KMS-11 (cell line): ENCODE measurements at regions not wholly inside any gene's neighbourhood (a gene's known extent, or its start where the extent isn't known, plus 50 kb on each side); places are given as distances from the start of the nearest gene placed in this dataset.

Experiments used
- H2AFZ ChIP-seq: fragments of 200-600 bp; sonication (generic); 2 replicates; pipeline ENCODE4 v1.6.1; 2016; ENCODE audit warnings: antibody characterized with exemption, mixed run types, low read depth
- H3K27ac ChIP-seq: fragments of 200-600 bp; sonication (generic); 2 replicates; pipeline ENCODE4 v1.6.1; 2016; ENCODE audit warnings: mild to moderate bottlenecking, mixed run types
- H3K27me3 ChIP-seq: fragments of 200-600 bp; sonication (generic); 2 replicates; pipeline ENCODE4 v1.6.1; 2017; ENCODE audit warnings: mild to moderate bottlenecking, low read depth, mixed run types, moderate library complexity; ENCODE audit not compliant: insufficient read depth
- H3K36me3 ChIP-seq: fragments of 200-600 bp; sonication (generic); 2 replicates; pipeline ENCODE4 v1.6.1; 2017; ENCODE audit warnings: mild to moderate bottlenecking, mixed run types; ENCODE audit not compliant: insufficient read depth
- H3K4me1 ChIP-seq: fragments of 200-600 bp; sonication (generic); 2 replicates; pipeline ENCODE4 v1.6.1; 2016; ENCODE audit warnings: mild to moderate bottlenecking, low read depth, mixed run types; ENCODE audit not compliant: poor library complexity, severe bottlenecking
- H3K4me2 ChIP-seq: fragments of 200-600 bp; sonication (generic); 2 replicates; pipeline ENCODE4 v1.7.0; 2016; ENCODE audit warnings: mild to moderate bottlenecking, mixed run types
- H3K4me3 ChIP-seq: fragments of 200-600 bp; sonication (generic); IDR thresholded peaks from 2 replicates; pipeline ENCODE4 v1.6.1; 2017; ENCODE audit warnings: low read depth, low read length, mixed read lengths; ENCODE audit not compliant: insufficient read depth
- H3K79me2 ChIP-seq: fragments of 200-600 bp; sonication (generic); 2 replicates; pipeline ENCODE4 v1.6.1; 2016; ENCODE audit warnings: low read depth, mixed run types; ENCODE audit not compliant: insufficient read depth
- H3K9ac ChIP-seq: fragments of 200-600 bp; sonication (generic); 2 replicates; pipeline ENCODE4 v1.6.1; 2016; ENCODE audit warnings: mild to moderate bottlenecking, mixed run types
- H4K20me1 ChIP-seq: fragments of 200-600 bp; sonication (generic); 2 replicates; pipeline ENCODE4 v1.6.1; 2016; ENCODE audit warnings: mild to moderate bottlenecking, mixed run types; ENCODE audit not compliant: insufficient read depth
- TF ChIP-seq, protein P1 (sequence below): fragments of 200-600 bp; sonication (generic); conservative IDR thresholded peaks from 2 replicates; pipeline ENCODE4 v1.6.1; 2017; ENCODE audit warnings: low read depth, mild to moderate bottlenecking, antibody characterized with exemption, low read length, moderate library complexity, mixed read lengths

DNA sequence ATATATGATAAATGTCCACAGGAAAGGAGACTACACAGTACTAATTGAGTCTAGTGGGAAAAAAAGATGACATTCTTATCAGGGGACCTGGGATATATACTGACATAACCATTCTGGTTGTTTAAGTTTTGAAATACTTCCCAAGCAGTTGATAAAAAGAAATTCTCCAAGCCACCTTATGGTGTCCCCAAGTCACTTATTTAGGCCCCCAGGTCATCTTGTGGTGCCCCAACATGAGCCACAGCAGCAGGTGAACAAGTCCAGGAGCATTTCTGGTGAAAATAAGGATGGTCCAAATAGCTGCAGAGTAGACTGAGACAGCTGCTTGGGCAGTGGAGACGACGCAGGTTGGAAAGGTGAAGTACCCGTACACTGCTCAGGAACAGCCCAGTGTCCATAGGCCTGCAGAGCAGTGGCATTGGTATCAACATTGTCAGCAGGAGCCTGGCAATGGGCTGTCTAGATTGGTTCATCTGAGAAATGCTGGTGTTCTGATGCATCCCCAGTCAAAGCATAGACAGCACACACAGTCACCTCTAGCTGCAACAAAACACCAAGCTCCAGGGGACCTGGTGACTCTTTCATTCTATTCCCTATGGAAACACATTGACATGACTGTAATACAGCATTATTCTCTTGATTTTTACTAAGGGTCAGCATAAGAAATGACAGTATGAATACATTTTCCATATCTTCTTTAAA, 430.6 kb downstream of the NR2F1-AS1 start:
- Histone ChIP-seq H3K4me2 (no peak overlapping the region), H3K27ac (no peak overlapping the region), H3K79me2 (no peaks in the 10 kb centered on the region), H4K20me1 (no peaks in the 10 kb centered on the region), H2AFZ (no peak overlapping the region), H3K36me3 (no peaks in the 10 kb centered on the region), H3K9ac (no peak overlapping the region), H3K4me1 (no peaks in the 10 kb centered on the region), H3K27me3 (no peaks in the 10 kb centered on the region), H3K4me3 (no peak overlapping the region)
- TF ChIP-seq, protein P1, sequence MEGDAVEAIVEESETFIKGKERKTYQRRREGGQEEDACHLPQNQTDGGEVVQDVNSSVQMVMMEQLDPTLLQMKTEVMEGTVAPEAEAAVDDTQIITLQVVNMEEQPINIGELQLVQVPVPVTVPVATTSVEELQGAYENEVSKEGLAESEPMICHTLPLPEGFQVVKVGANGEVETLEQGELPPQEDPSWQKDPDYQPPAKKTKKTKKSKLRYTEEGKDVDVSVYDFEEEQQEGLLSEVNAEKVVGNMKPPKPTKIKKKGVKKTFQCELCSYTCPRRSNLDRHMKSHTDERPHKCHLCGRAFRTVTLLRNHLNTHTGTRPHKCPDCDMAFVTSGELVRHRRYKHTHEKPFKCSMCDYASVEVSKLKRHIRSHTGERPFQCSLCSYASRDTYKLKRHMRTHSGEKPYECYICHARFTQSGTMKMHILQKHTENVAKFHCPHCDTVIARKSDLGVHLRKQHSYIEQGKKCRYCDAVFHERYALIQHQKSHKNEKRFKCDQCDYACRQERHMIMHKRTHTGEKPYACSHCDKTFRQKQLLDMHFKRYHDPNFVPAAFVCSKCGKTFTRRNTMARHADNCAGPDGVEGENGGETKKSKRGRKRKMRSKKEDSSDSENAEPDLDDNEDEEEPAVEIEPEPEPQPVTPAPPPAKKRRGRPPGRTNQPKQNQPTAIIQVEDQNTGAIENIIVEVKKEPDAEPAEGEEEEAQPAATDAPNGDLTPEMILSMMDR = no peak

DNA sequence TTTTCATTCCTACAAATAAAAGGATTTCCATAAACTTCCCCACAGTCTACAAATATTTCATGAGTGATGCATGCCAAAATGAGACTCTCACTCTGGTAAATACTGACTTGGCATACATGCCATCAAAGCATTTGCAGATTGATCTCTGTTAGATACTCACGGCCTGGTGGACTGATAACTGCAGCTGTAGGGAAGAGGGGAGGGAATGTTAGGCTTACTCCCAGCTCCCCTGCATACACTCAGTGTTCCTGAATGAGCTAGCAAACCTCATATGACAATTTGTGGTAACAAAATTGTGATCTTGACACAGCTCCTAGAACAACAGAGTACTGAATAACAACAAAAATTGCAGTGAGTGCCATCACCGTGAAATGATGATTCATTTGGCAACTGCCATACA, 435.3 kb downstream of the NR2F1-AS1 start:
- Histone ChIP-seq H3K27ac (no peak overlapping the region), H3K36me3 (no peaks in the 10 kb centered on the region), H3K27me3 (no peaks in the 10 kb centered on the region), H3K4me3 (no peak overlapping the region), H4K20me1 (no peaks in the 10 kb centered on the region), H3K9ac (no peak overlapping the region), H2AFZ (no peak overlapping the region), H3K4me2 (no peak overlapping the region), H3K4me1 (no peaks in the 10 kb centered on the region), H3K79me2 (no peaks in the 10 kb centered on the region)
- TF ChIP-seq, protein P1 = no peak

DNA sequence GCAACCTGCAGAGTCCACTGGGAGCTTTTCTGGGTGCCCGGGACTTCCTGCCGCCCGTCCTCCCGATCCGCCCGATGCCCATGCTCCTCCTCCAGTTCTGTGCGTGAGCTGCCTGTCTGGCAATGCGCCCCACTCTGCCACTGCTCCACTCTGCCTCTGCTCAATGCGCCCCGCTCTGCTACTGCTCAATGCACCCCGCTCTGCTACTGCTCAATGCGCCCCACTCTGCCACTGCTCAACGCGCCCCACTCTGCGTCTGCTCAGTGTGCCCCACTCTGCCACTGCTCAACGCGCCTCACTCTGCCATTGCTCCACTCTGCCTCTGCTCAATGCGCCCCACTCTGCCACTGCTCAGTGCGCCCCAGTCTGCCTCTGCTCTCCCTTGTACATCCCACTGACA, 436.0 kb downstream of the NR2F1-AS1 start:
- no peaks in the 10 kb centered on the region for H3K27me3 ChIP-seq
- H3K9ac ChIP-seq = no peak overlapping the region
- no peak overlapping the region for H3K27ac ChIP-seq
- H3K79me2 ChIP-seq = no peaks in the 10 kb centered on the region
- H3K4me3 ChIP-seq = no peak overlapping the region
- TF ChIP-seq, protein P1 = no peak
- H2AFZ ChIP-seq = no peak overlapping the region
- no peaks in the 10 kb centered on the region for H3K36me3 ChIP-seq
- no peaks in the 10 kb centered on the region for H4K20me1 ChIP-seq
- no peaks in the 10 kb centered on the region for H3K4me1 ChIP-seq
- no peak overlapping the region for H3K4me2 ChIP-seq

DNA sequence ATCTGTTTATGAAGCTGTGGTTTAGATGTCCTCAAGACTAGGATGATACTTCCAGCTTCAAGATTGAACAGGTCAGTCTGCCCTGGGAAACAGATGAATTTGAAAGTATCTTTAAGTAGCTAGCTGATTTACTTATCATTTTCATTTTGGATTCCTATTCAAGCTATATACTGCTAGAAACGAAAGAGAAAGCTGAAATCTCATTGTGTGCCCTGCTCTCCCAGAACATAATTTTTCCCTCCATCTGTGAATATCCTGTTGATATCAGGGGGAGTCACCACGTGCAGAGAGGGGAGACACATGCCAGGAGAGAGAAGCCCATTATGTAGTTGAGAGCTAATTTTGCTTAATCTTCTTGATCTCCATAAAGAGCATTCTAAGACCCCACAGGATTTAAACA, 439.1 kb downstream of the NR2F1-AS1 start:
- Histone ChIP-seq H3K36me3 (no peaks in the 10 kb centered on the region), H3K79me2 (no peaks in the 10 kb centered on the region), H3K27me3 (no peaks in the 10 kb centered on the region), H4K20me1 (no peaks in the 10 kb centered on the region), H3K27ac (no peak overlapping the region), H3K4me3 (no peak overlapping the region), H3K4me1 (no peaks in the 10 kb centered on the region), H3K9ac (no peak overlapping the region), H2AFZ (no peak overlapping the region), H3K4me2 (no peak overlapping the region)
- TF ChIP-seq, protein P1 = no peak
